ENCODE measurements at regions not wholly inside any gene's neighbourhood (a gene's known extent, or its start where the extent isn't known, plus 50 kb on each side); places are given as distances from the start of the nearest gene placed in this dataset.

DNA sequence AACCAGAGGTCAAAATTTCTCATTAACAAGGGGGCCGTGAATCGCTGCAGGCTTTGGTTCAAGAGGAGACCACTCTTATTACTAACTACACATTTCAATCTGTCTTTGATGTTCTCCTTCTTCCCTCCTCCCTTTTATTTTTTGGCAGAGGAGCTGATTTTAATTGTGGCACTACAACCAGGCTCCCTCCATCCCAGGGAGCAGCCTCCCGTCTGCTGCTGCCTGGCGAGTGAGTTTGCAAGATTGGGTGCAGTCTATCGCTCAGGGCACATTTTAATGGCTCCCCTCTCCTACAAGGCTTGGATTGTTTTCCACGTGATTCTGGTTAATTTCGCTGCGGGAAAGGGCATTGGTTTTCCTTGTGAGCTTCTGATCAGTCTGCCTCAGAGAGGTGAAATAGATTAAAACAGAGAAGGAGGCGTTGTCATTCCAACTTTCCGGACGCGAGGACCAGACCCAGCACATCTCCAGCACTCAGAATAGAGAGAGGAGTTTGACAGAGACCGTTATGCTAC is 81.4 kb downstream of the KCTD15 start:
- Histone ChIP-seq H3K27ac (ENCODE audit: low read depth in 1 of 2, low read length in 2 of 2) (no peak overlapping the region), H3K9me3 (ENCODE audit: control insufficient read depth in 4 of 4, low read length in 3 of 4) (no peaks in the 10 kb centered on the region), H3K4me1 (ENCODE audit: control insufficient read depth in 4 of 4, insufficient read depth in 4 of 4, low read length in 3 of 4) (peaks cover 2 to 14% (median 6%) of the 10 kb centered on the region in 4 donors), H3K9ac (ENCODE audit: low read depth in 1 of 2, low read length in 2 of 2) (no peak overlapping the region), H3K27me3 (ENCODE audit: control insufficient read depth in 4 of 4, insufficient read depth in 4 of 4, low read length in 3 of 4) (peaks cover 0 to 2% (median 0%) of the 10 kb centered on the region in 4 donors), H3K36me3 (ENCODE audit: control insufficient read depth in 4 of 4, insufficient read depth in 3 of 4, low read depth in 1 of 4, low read length in 3 of 4) (no peaks in the 10 kb centered on the region), H3K4me3 (ENCODE audit: low read depth in 1 of 3, low read length in 3 of 3) (no peak overlapping the region)
- no peak for DNase-seq (ENCODE audit: low spot score)
- TF ChIP-seq SP1 (IDR thresholded peaks at IDR 0.05) (no peak), RXRA (IDR thresholded peaks at IDR 0.05) (no peak), HNF4G (IDR thresholded peaks at IDR 0.05) (no peak), TAF1 (conservative IDR thresholded peaks at IDR 0.05) (no peak), EGR1 (IDR thresholded peaks at IDR 0.05; ENCODE audit: low read depth in 2 of 2) (no peak), HNF4A (conservative IDR thresholded peaks at IDR 0.05) (no peak), YY1 (IDR thresholded peaks at IDR 0.05) (no peak)
- TF ChIP-seq, protein P1, sequence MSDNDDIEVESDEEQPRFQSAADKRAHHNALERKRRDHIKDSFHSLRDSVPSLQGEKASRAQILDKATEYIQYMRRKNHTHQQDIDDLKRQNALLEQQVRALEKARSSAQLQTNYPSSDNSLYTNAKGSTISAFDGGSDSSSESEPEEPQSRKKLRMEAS (IDR thresholded peaks at IDR 0.05), result no peak
- TF ChIP-seq, protein P2, sequence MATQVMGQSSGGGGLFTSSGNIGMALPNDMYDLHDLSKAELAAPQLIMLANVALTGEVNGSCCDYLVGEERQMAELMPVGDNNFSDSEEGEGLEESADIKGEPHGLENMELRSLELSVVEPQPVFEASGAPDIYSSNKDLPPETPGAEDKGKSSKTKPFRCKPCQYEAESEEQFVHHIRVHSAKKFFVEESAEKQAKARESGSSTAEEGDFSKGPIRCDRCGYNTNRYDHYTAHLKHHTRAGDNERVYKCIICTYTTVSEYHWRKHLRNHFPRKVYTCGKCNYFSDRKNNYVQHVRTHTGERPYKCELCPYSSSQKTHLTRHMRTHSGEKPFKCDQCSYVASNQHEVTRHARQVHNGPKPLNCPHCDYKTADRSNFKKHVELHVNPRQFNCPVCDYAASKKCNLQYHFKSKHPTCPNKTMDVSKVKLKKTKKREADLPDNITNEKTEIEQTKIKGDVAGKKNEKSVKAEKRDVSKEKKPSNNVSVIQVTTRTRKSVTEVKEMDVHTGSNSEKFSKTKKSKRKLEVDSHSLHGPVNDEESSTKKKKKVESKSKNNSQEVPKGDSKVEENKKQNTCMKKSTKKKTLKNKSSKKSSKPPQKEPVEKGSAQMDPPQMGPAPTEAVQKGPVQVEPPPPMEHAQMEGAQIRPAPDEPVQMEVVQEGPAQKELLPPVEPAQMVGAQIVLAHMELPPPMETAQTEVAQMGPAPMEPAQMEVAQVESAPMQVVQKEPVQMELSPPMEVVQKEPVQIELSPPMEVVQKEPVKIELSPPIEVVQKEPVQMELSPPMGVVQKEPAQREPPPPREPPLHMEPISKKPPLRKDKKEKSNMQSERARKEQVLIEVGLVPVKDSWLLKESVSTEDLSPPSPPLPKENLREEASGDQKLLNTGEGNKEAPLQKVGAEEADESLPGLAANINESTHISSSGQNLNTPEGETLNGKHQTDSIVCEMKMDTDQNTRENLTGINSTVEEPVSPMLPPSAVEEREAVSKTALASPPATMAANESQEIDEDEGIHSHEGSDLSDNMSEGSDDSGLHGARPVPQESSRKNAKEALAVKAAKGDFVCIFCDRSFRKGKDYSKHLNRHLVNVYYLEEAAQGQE (IDR thresholded peaks at IDR 0.05), result no peak
- TF ChIP-seq, protein P3, sequence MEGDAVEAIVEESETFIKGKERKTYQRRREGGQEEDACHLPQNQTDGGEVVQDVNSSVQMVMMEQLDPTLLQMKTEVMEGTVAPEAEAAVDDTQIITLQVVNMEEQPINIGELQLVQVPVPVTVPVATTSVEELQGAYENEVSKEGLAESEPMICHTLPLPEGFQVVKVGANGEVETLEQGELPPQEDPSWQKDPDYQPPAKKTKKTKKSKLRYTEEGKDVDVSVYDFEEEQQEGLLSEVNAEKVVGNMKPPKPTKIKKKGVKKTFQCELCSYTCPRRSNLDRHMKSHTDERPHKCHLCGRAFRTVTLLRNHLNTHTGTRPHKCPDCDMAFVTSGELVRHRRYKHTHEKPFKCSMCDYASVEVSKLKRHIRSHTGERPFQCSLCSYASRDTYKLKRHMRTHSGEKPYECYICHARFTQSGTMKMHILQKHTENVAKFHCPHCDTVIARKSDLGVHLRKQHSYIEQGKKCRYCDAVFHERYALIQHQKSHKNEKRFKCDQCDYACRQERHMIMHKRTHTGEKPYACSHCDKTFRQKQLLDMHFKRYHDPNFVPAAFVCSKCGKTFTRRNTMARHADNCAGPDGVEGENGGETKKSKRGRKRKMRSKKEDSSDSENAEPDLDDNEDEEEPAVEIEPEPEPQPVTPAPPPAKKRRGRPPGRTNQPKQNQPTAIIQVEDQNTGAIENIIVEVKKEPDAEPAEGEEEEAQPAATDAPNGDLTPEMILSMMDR (IDR thresholded peaks at IDR 0.05; ENCODE audit: low read depth, low read length, missing input control), result no peak
- WGBS, result 67% methylated on average over 13 of the region's 13 CpGs

DNA sequence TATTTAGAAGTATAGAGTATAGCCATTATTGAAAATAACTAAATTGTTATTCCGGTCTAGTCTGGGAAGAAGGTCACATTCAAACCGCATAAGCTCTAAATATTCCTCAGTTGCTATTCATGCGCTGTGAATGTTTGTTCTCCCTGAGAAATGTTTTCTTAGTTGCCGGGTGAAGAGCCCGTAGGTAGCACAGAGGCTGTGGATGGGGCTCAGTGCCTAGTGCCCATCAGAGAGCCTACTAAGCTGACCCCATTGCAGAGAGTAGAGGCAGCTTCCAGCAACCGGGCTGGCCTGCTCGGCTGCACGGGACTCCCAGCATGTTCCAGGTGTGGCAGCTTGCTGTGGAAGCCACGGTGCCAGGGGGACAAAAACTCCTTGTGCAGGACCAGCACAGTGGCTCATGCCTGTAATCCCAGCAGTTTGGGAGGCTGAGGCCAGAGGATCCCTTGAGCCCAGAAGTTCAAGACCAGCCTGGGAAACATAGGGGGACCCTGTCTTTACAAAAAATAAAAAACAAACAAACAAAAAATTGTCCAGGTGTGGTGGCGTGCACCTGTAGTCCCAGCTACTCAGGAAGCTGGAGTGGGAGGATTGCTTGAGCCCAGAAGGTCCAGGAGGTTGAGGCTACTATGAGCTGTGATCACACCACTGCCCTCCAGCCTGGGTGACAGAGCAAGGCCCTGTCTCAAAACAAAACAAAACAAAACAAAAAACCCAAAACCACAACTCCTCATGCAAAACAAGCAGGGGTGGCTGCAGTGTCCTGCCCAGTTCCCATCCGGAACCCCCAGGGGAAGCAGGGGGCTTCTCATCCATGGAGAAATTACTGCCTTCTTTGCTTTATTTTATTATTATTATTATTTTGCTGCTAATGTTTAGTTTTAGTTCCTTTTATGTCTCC is 82.5 kb downstream of the KCTD15 start:
- 78% methylated on average over 11 of the region's 11 CpGs for WGBS
- Histone ChIP-seq H3K4me1 (ENCODE audit: control insufficient read depth in 4 of 4, insufficient read depth in 4 of 4, low read length in 3 of 4) (peaks cover 5 to 14% (median 9%) of the 10 kb centered on the region in 4 donors), H3K9me3 (ENCODE audit: control insufficient read depth in 4 of 4, low read length in 3 of 4) (no peaks in the 10 kb centered on the region), H3K9ac (ENCODE audit: low read depth in 1 of 2, low read length in 2 of 2) (no peak overlapping the region), H3K27ac (ENCODE audit: low read depth in 1 of 2, low read length in 2 of 2) (peak overlapping the region in 1 of 2 donors; percentile 19), H3K27me3 (ENCODE audit: control insufficient read depth in 4 of 4, insufficient read depth in 4 of 4, low read length in 3 of 4) (peaks cover 0 to 3% (median under 1%) of the 10 kb centered on the region in 4 donors), H3K36me3 (ENCODE audit: control insufficient read depth in 4 of 4, insufficient read depth in 3 of 4, low read depth in 1 of 4, low read length in 3 of 4) (no peaks in the 10 kb centered on the region), H3K4me3 (ENCODE audit: low read depth in 1 of 3, low read length in 3 of 3) (no peak overlapping the region)
- DNase-seq (ENCODE audit: low spot score), result no peak
- TF ChIP-seq, protein P4, sequence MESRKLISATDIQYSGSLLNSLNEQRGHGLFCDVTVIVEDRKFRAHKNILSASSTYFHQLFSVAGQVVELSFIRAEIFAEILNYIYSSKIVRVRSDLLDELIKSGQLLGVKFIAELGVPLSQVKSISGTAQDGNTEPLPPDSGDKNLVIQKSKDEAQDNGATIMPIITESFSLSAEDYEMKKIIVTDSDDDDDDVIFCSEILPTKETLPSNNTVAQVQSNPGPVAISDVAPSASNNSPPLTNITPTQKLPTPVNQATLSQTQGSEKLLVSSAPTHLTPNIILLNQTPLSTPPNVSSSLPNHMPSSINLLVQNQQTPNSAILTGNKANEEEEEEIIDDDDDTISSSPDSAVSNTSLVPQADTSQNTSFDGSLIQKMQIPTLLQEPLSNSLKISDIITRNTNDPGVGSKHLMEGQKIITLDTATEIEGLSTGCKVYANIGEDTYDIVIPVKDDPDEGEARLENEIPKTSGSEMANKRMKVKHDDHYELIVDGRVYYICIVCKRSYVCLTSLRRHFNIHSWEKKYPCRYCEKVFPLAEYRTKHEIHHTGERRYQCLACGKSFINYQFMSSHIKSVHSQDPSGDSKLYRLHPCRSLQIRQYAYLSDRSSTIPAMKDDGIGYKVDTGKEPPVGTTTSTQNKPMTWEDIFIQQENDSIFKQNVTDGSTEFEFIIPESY (IDR thresholded peaks at IDR 0.05), result no peak
- TF ChIP-seq HNF4A (conservative IDR thresholded peaks at IDR 0.05), result no peak
- TF ChIP-seq EGR1 (IDR thresholded peaks at IDR 0.05; ENCODE audit: low read depth in 2 of 2), result no peak
- TF ChIP-seq, protein P2 (IDR thresholded peaks at IDR 0.05), result no peak
- no peak for TF ChIP-seq TAF1 (conservative IDR thresholded peaks at IDR 0.05)
- TF ChIP-seq FOXA2 (IDR thresholded peaks at IDR 0.05), result no peak
- no peak for TF ChIP-seq RXRA (IDR thresholded peaks at IDR 0.05)
- TF ChIP-seq YY1 (IDR thresholded peaks at IDR 0.05), result no peak
- no peak for TF ChIP-seq RAD21 (IDR thresholded peaks at IDR 0.05)
- no peak for TF ChIP-seq JUND (IDR thresholded peaks at IDR 0.05)
- TF ChIP-seq NR2F2 (IDR thresholded peaks at IDR 0.05), result no peak
- TF ChIP-seq SP1 (IDR thresholded peaks at IDR 0.05), result no peak
- TF ChIP-seq FOXA1 (IDR thresholded peaks at IDR 0.05), result no peak
- TF ChIP-seq, protein P1 (IDR thresholded peaks at IDR 0.05), result no peak
- TF ChIP-seq, protein P5, sequence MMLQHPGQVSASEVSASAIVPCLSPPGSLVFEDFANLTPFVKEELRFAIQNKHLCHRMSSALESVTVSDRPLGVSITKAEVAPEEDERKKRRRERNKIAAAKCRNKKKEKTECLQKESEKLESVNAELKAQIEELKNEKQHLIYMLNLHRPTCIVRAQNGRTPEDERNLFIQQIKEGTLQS (IDR thresholded peaks at IDR 0.05), result no peak
- no peak for TF ChIP-seq HNF4G (IDR thresholded peaks at IDR 0.05)
- TF ChIP-seq GABPA (IDR thresholded peaks at IDR 0.05 in 1 of 2, conservative IDR thresholded peaks at IDR 0.05 in 1 of 2), result no peak

Data from liver (tissue), 8 donors.